Keratinocyte (primary cell): ENCODE measurements at regions not wholly inside any gene's neighbourhood (a gene's known extent, or its start where the extent isn't known, plus 50 kb on each side); places are given as distances from the start of the nearest gene placed in this dataset.

Experiments used
- EZH2 ChIP-seq: IDR thresholded peaks from one replicate; pipeline ENCODE4 v1.6.1; 2012; ENCODE audit warnings: inconsistent platforms, mild to moderate bottlenecking, low read length, moderate library complexity
- TF ChIP-seq, protein P1 (sequence below), 3 experiments: IDR thresholded peaks in 1 of 3; conservative IDR thresholded peaks in 1 of 3; optimal IDR thresholded peaks in 1 of 3; 2 replicates in 2 of 3; 3 replicates in 1 of 3; pipeline versions ENCODE3 to v1.5.1; 2011; ENCODE audit warnings: low read length in 3 of 3, mild to moderate bottlenecking in 3 of 3, moderate library complexity in 2 of 3, control low read depth in 1 of 3, inconsistent platforms in 1 of 3; ENCODE audit not compliant: insufficient read depth in 2 of 3; ENCODE audit errors: extremely low read depth in 1 of 3

DNA sequence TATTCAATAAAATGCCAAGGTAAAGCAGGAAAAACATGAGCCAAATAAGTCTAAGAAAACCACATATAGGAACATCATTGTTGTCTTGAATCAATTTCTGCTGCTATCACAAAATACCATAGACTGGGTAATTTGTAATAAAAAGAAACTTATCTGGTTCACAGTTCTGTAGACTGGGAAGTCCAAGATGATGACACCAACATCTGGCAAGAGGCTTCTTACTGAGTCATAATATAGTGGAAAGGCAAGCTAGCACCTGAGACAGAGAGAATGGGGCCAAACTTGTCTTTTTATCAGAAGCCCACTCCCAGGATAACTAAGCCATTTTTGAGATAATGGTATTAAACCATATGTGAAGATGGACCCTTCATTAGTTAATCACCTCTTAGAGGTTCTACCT, 975.9 kb downstream of the FLRT2 start:
- TF ChIP-seq, protein P1, sequence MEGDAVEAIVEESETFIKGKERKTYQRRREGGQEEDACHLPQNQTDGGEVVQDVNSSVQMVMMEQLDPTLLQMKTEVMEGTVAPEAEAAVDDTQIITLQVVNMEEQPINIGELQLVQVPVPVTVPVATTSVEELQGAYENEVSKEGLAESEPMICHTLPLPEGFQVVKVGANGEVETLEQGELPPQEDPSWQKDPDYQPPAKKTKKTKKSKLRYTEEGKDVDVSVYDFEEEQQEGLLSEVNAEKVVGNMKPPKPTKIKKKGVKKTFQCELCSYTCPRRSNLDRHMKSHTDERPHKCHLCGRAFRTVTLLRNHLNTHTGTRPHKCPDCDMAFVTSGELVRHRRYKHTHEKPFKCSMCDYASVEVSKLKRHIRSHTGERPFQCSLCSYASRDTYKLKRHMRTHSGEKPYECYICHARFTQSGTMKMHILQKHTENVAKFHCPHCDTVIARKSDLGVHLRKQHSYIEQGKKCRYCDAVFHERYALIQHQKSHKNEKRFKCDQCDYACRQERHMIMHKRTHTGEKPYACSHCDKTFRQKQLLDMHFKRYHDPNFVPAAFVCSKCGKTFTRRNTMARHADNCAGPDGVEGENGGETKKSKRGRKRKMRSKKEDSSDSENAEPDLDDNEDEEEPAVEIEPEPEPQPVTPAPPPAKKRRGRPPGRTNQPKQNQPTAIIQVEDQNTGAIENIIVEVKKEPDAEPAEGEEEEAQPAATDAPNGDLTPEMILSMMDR (optimal IDR thresholded peaks at IDR 0.05 in 1 of 3, IDR thresholded peaks at IDR 0.05 in 1 of 3, conservative IDR thresholded peaks at IDR 0.05 in 1 of 3; ENCODE audit: extremely low read depth in 1 of 3, insufficient read depth in 2 of 3, low read length in 3 of 3): no peak
- TF ChIP-seq EZH2: no peak
